Epithelial cell of prostate (primary cell): ENCODE measurements at regions not wholly inside any gene's neighbourhood (a gene's known extent, or its start where the extent isn't known, plus 50 kb on each side); places are given as distances from the start of the nearest gene placed in this dataset.
"Not testable (repeated sequence)": the region's sequence is repeated elsewhere in the genome, so short reads cannot be mapped to it uniquely, and the experiment has no call there.

Source experiments
- DNase-seq: peaks from one replicate; pipeline ENCODE4 v3.0.0-alpha.2; 2011; ENCODE audit warnings: low read depth, low spot score
- H3K27ac ChIP-seq: fragments of 450-650 bp; 2 replicates; pipeline ENCODE4 v1.5.1; 2017; ENCODE audit warnings: mild to moderate bottlenecking

- not testable (repeated sequence) for H3K27ac ChIP-seq, DNase-seq
Measured at GRCh38 chrX:541006-541405, 89.6 kb upstream of the SHOX start.

- no peak for DNase-seq
- H3K27ac ChIP-seq = no peak overlapping the region
Measured at GRCh38 chrX:542179-542578, 88.4 kb upstream of the SHOX start.

GRCh38 chrX:545452-545885, 85.1 kb upstream of the SHOX start:
- no peak for DNase-seq

GRCh38 chrX:550514-550913, 80.1 kb upstream of the SHOX start:
- DNase-seq = no peak
- H3K27ac ChIP-seq = no peak overlapping the region

More at GRCh38 chrX:545452-545885, 85.1 kb upstream of the SHOX start:
- H3K27ac ChIP-seq = no peak overlapping the region

GRCh38 chrX:551306-551705, 79.3 kb upstream of the SHOX start:
- no peak for DNase-seq
- H3K27ac ChIP-seq = no peak overlapping the region

- H3K27ac ChIP-seq = no peak overlapping the region
- DNase-seq = no peak
Measured at GRCh38 chrX:552496-552895, 78.1 kb upstream of the SHOX start.

- DNase-seq = no peak
- H3K27ac ChIP-seq = no peak overlapping the region
Measured at GRCh38 chrX:554271-554670, 76.3 kb upstream of the SHOX start.

GRCh38 chrX:555725-556666, 74.6 kb upstream of the SHOX start:
- H3K27ac ChIP-seq = no peak overlapping the region
- DNase-seq = no peak

- H3K27ac ChIP-seq, DNase-seq: not testable (repeated sequence)
Measured at GRCh38 chrX:557601-558000, 73.0 kb upstream of the SHOX start.

- not testable (repeated sequence) for DNase-seq, H3K27ac ChIP-seq
Measured at GRCh38 chrX:559282-559681, 71.3 kb upstream of the SHOX start.

- no peak for DNase-seq
- H3K27ac ChIP-seq = no peak overlapping the region
Measured at GRCh38 chrX:567891-568290, 62.7 kb upstream of the SHOX start.

GRCh38 chrX:568311-568710, 62.3 kb upstream of the SHOX start:
- DNase-seq = no peak
- no peak overlapping the region for H3K27ac ChIP-seq

GRCh38 chrX:572538-573124, 58.0 kb upstream of the SHOX start:
- no peak for DNase-seq

GRCh38 chrX:574251-574650, 56.3 kb upstream of the SHOX start:
- H3K27ac ChIP-seq = no peak overlapping the region
- no peak for DNase-seq

More at GRCh38 chrX:572538-573124, 58.0 kb upstream of the SHOX start:
- H3K27ac ChIP-seq = no peak overlapping the region

GRCh38 chrX:574830-575229, 55.8 kb upstream of the SHOX start:
- no peak overlapping the region for H3K27ac ChIP-seq
- DNase-seq = no peak

- DNase-seq = no peak
Measured at GRCh38 chrX:576904-577560, 53.6 kb upstream of the SHOX start.

GRCh38 chrX:578531-578930, 52.1 kb upstream of the SHOX start:
- DNase-seq = no peak
- no peak overlapping the region for H3K27ac ChIP-seq

More at GRCh38 chrX:576904-577560, 53.6 kb upstream of the SHOX start:
- no peak overlapping the region for H3K27ac ChIP-seq

GRCh38 chrX:580030-580429, 50.6 kb upstream of the SHOX start:
- no peak for DNase-seq
- no peak overlapping the region for H3K27ac ChIP-seq
